D721Med (cell line): ENCODE measurements at regions not wholly inside any gene's neighbourhood (a gene's known extent, or its start where the extent isn't known, plus 50 kb on each side); places are given as distances from the start of the nearest gene placed in this dataset.
"Not testable (repeated sequence)": the region's sequence is repeated elsewhere in the genome, so short reads cannot be mapped to it uniquely, and the experiment has no call there.

Experiments
- DNase-seq: peaks from one replicate; pipeline ENCODE4 v3.0.0; 2011; ENCODE audit warnings: low spot score; ENCODE audit not compliant: insufficient read length
- FAIRE-seq: peaks from 2 replicates; lab custom pipeline; 2011; peaks lifted over from hg19 to GRCh38; lab: Jason Lieb, UNC
- CTCF ChIP-seq: IDR thresholded peaks from 2 replicates; pipeline ENCODE4 v1.5.1; 2012; ENCODE audit warnings: mild to moderate bottlenecking, control low read depth; ENCODE audit not compliant: insufficient read depth; ENCODE audit errors: missing control alignments

- TF ChIP-seq CTCF, result no peak
- no peak for FAIRE-seq
- no peak for DNase-seq
Measured at GRCh38 chr7:149573519-149573918, 75.9 kb upstream of the ZNF746 start.

- FAIRE-seq, DNase-seq: not testable (repeated sequence)
Measured at GRCh38 chr7:149572920-149573319, 75.3 kb upstream of the ZNF746 start.

- no peak for TF ChIP-seq CTCF
- DNase-seq (no peak), FAIRE-seq (no peak)
Measured at GRCh38 chr7:149570784-149571183, 73.2 kb upstream of the ZNF746 start.

GRCh38 chr7:149569726-149570422 is 72.3 kb upstream of the ZNF746 start:
- no peak for TF ChIP-seq CTCF
- no peak for DNase-seq
- no peak for FAIRE-seq

- FAIRE-seq (no peak), DNase-seq (no peak)
- no peak for TF ChIP-seq CTCF
Measured at GRCh38 chr7:149569025-149569725, 71.6 kb upstream of the ZNF746 start.

GRCh38 chr7:149568218-149568617 is 70.6 kb upstream of the ZNF746 start:
- no peak for TF ChIP-seq CTCF
- DNase-seq (no peak), FAIRE-seq (no peak)

- no peak for DNase-seq
- no peak for TF ChIP-seq CTCF
- FAIRE-seq, result no peak
Measured at GRCh38 chr7:149566103-149566502, 68.5 kb upstream of the ZNF746 start.
